ENCODE measurements at regions not wholly inside any gene's neighbourhood (a gene's known extent, or its start where the extent isn't known, plus 50 kb on each side); places are given as distances from the start of the nearest gene placed in this dataset.

DNA sequence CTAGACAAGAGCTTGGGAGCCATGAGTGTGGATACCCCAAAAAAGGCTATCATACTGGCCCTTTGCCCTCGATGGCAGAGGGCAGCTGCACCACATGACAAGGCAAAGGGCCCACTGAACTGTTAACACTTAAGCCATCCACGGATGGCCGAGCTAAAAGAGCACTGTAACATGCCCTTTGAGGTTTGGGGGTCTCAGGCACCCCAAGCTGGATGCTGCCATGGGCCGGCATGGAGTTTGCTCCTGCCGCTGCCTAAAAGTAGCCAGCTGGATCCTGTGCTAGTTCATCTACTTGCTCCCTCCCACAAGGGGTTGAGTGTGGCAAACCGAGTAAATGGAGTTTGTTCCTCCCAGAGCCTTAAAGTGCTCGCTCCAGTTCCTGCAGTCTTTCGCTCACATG, 383.2 kb upstream of the LRRC4C start:
- no peaks in the 10 kb centered on the region for H3K27me3 ChIP-seq (ENCODE audit: insufficient read depth, low read length)
- H3K4me1 ChIP-seq (ENCODE audit: insufficient read depth, low read length), result no peaks in the 10 kb centered on the region
- H3K36me3 ChIP-seq (ENCODE audit: insufficient read depth, low read length), result no peaks in the 10 kb centered on the region
- H3K4me3 ChIP-seq (ENCODE audit: low read length), result no peak overlapping the region
- no peak overlapping the region for H2AFZ ChIP-seq (ENCODE audit: low read depth, low read length)
- H3K9me3 ChIP-seq (ENCODE audit: low read length), result no peaks in the 10 kb centered on the region

GRCh38 chr11:41845066-41845465, 385.6 kb upstream of the LRRC4C start:
- no peak overlapping the region for H2AFZ ChIP-seq (ENCODE audit: low read depth, low read length)
- H3K9me3 ChIP-seq (ENCODE audit: low read length), result no peaks in the 10 kb centered on the region
- H3K4me1 ChIP-seq (ENCODE audit: insufficient read depth, low read length), result no peaks in the 10 kb centered on the region
- no peaks in the 10 kb centered on the region for H3K27me3 ChIP-seq (ENCODE audit: insufficient read depth, low read length)
- no peak overlapping the region for H3K4me3 ChIP-seq (ENCODE audit: low read length)
- no peaks in the 10 kb centered on the region for H3K36me3 ChIP-seq (ENCODE audit: insufficient read depth, low read length)

DNA sequence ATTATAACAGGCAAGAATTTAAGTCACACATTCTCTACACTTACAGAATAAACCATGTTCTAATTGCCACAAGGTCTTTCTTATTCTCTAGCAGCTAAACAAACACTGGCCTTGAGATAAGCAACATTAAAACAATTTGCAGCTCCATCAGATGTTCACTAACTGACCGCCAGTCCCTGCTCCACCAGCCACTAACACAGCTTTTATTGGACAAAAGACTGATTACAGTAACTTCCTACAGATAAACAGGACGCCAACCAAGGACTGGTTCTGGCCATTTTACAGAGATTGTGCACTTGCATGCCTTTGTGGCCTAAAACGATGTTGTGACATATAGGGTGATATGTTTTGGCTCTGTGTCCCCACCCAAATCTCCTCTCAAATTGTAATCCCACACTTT, 388.9 kb upstream of the LRRC4C start:
- no peaks in the 10 kb centered on the region for H3K36me3 ChIP-seq (ENCODE audit: insufficient read depth, low read length)
- no peaks in the 10 kb centered on the region for H3K27me3 ChIP-seq (ENCODE audit: insufficient read depth, low read length)
- H2AFZ ChIP-seq (ENCODE audit: low read depth, low read length), result no peak overlapping the region
- H3K9me3 ChIP-seq (ENCODE audit: low read length), result no peaks in the 10 kb centered on the region
- no peaks in the 10 kb centered on the region for H3K4me1 ChIP-seq (ENCODE audit: insufficient read depth, low read length)
- H3K4me3 ChIP-seq (ENCODE audit: low read length), result no peak overlapping the region

DNA sequence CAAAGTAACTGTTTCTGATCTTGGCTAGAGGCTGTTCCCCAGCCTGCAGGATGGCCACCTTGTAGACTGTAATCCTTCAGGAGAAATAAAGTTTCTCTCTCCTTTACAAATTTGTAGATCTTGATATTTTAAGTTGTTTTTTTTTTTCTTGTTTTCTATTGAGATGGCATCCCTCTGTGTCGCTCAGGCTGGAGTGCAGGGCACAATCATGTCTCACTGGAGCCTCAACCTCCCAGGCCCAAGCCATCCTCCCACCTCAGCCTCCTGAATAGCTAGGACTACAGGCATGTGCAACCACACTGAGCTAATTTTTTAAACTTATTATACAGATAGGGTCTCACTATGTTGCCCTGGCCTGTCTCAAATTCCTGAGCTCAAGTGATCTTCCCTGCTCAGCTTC, 389.8 kb upstream of the LRRC4C start:
- H3K4me1 ChIP-seq (ENCODE audit: insufficient read depth, low read length), result no peaks in the 10 kb centered on the region
- no peak overlapping the region for H3K4me3 ChIP-seq (ENCODE audit: low read length)
- H2AFZ ChIP-seq (ENCODE audit: low read depth, low read length), result no peak overlapping the region
- no peaks in the 10 kb centered on the region for H3K9me3 ChIP-seq (ENCODE audit: low read length)
- no peaks in the 10 kb centered on the region for H3K27me3 ChIP-seq (ENCODE audit: insufficient read depth, low read length)
- H3K36me3 ChIP-seq (ENCODE audit: insufficient read depth, low read length), result no peaks in the 10 kb centered on the region

GRCh38 chr11:41851743-41852142, 392.3 kb upstream of the LRRC4C start:
- Histone ChIP-seq H3K27me3 (ENCODE audit: insufficient read depth, low read length) (no peaks in the 10 kb centered on the region), H3K4me3 (ENCODE audit: low read length) (no peak overlapping the region), H3K9me3 (ENCODE audit: low read length) (no peaks in the 10 kb centered on the region), H3K36me3 (ENCODE audit: insufficient read depth, low read length) (no peaks in the 10 kb centered on the region), H2AFZ (ENCODE audit: low read depth, low read length) (no peak overlapping the region), H3K4me1 (ENCODE audit: insufficient read depth, low read length) (no peaks in the 10 kb centered on the region)

DNA sequence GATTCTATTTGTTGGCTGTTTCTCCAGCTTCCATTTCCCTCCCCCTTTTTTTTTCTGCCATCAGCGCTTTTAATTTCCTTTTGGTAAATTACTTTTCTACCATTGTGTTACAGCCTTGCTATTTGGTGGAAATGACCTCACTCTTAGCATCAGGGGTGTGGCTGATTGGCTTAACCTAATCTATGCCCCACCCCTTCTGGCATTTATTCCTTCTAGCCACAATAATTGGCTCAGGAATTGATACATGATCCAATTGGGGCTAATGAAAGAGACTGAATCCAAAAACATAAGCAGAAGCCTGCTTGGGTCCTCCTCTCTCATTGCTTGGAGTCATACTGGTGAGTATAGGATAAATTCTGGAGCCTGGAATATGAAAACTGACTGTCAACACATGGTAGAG, 402.4 kb upstream of the LRRC4C start:
- Histone ChIP-seq H3K4me1 (ENCODE audit: insufficient read depth, low read length) (no peaks in the 10 kb centered on the region), H3K36me3 (ENCODE audit: insufficient read depth, low read length) (no peaks in the 10 kb centered on the region), H3K4me3 (ENCODE audit: low read length) (no peak overlapping the region), H3K9me3 (ENCODE audit: low read length) (no peaks in the 10 kb centered on the region), H2AFZ (ENCODE audit: low read depth, low read length) (no peak overlapping the region), H3K27me3 (ENCODE audit: insufficient read depth, low read length) (no peaks in the 10 kb centered on the region)

DNA sequence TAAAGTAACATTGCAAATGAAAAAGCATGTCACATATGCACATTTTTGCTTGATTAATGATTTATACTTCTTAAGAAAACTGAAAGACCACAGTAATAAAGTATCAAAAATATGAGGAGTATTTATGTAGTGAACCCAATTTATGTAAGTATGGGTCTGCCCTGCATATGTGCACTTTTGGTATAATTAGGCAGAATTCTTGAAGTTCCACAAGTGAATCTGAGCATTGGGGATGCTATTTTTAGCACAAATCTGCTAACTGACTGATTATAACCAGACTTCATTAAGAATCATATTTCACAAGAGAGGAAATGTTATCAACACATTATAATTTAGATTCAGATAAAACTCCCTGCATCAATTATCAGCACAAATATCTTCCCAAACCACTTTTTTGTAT, 407.1 kb upstream of the LRRC4C start:
- Histone ChIP-seq H2AFZ (ENCODE audit: low read depth, low read length) (no peak overlapping the region), H3K4me3 (ENCODE audit: low read length) (no peak overlapping the region), H3K36me3 (ENCODE audit: insufficient read depth, low read length) (no peaks in the 10 kb centered on the region), H3K27me3 (ENCODE audit: insufficient read depth, low read length) (no peaks in the 10 kb centered on the region), H3K4me1 (ENCODE audit: insufficient read depth, low read length) (no peaks in the 10 kb centered on the region), H3K9me3 (ENCODE audit: low read length) (no peaks in the 10 kb centered on the region)

- Histone ChIP-seq H3K36me3 (ENCODE audit: insufficient read depth, low read length) (no peaks in the 10 kb centered on the region), H3K4me3 (ENCODE audit: low read length) (no peak overlapping the region), H2AFZ (ENCODE audit: low read depth, low read length) (no peak overlapping the region), H3K9me3 (ENCODE audit: low read length) (no peaks in the 10 kb centered on the region), H3K4me1 (ENCODE audit: insufficient read depth, low read length) (no peaks in the 10 kb centered on the region), H3K27me3 (ENCODE audit: insufficient read depth, low read length) (no peaks in the 10 kb centered on the region)
Observed at GRCh38 chr11:41868606-41869005, 409.2 kb upstream of the LRRC4C start.

- H3K4me1 ChIP-seq (ENCODE audit: insufficient read depth, low read length), result no peaks in the 10 kb centered on the region
- H3K4me3 ChIP-seq (ENCODE audit: low read length), result no peak overlapping the region
- no peaks in the 10 kb centered on the region for H3K27me3 ChIP-seq (ENCODE audit: insufficient read depth, low read length)
- no peaks in the 10 kb centered on the region for H3K36me3 ChIP-seq (ENCODE audit: insufficient read depth, low read length)
- H3K9me3 ChIP-seq (ENCODE audit: low read length), result no peaks in the 10 kb centered on the region
- H2AFZ ChIP-seq (ENCODE audit: low read depth, low read length), result no peak overlapping the region
Observed at GRCh38 chr11:41872426-41872825, 413.0 kb upstream of the LRRC4C start.

GRCh38 chr11:41872870-41873269, 413.4 kb upstream of the LRRC4C start:
- H3K9me3 ChIP-seq (ENCODE audit: low read length), result no peaks in the 10 kb centered on the region
- H3K4me1 ChIP-seq (ENCODE audit: insufficient read depth, low read length), result no peaks in the 10 kb centered on the region
- H3K4me3 ChIP-seq (ENCODE audit: low read length), result no peak overlapping the region
- no peaks in the 10 kb centered on the region for H3K27me3 ChIP-seq (ENCODE audit: insufficient read depth, low read length)
- H3K36me3 ChIP-seq (ENCODE audit: insufficient read depth, low read length), result no peaks in the 10 kb centered on the region
- H2AFZ ChIP-seq (ENCODE audit: low read depth, low read length), result no peak overlapping the region

DNA sequence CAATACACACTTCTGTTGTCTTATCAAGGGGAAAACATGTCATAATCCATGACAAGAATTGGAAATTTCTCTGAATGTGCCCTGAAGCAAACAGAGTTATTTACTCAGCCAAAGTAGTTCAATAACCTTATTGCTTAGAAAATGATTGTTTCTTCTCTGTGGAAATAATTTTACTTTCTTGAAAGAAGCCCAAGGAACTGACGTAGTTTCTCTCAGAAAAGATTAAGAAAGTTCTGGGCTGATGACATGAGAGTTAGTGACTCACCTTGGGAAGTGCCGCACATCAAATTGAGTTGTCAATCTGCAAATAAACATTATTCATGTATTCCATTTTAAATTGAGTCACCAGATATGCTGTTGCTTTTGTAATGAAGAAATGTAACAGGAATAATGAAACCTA, 418.6 kb upstream of the LRRC4C start:
- no peak overlapping the region for H3K4me3 ChIP-seq (ENCODE audit: low read length)

GRCh38 chr11:41879214-41879613, 419.8 kb upstream of the LRRC4C start:
- H3K9me3 ChIP-seq (ENCODE audit: low read length), result no peaks in the 10 kb centered on the region
- no peaks in the 10 kb centered on the region for H3K4me1 ChIP-seq (ENCODE audit: insufficient read depth, low read length)
- no peak overlapping the region for H3K4me3 ChIP-seq (ENCODE audit: low read length)
- no peaks in the 10 kb centered on the region for H3K36me3 ChIP-seq (ENCODE audit: insufficient read depth, low read length)
- no peak overlapping the region for H2AFZ ChIP-seq (ENCODE audit: low read depth, low read length)
- no peaks in the 10 kb centered on the region for H3K27me3 ChIP-seq (ENCODE audit: insufficient read depth, low read length)

More for the DNA sequence above, 418.6 kb upstream of the LRRC4C start:
- H3K27me3 ChIP-seq (ENCODE audit: insufficient read depth, low read length), result no peaks in the 10 kb centered on the region
- no peaks in the 10 kb centered on the region for H3K36me3 ChIP-seq (ENCODE audit: insufficient read depth, low read length)
- H3K9me3 ChIP-seq (ENCODE audit: low read length), result no peaks in the 10 kb centered on the region
- no peak overlapping the region for H2AFZ ChIP-seq (ENCODE audit: low read depth, low read length)
- H3K4me1 ChIP-seq (ENCODE audit: insufficient read depth, low read length), result no peaks in the 10 kb centered on the region

DNA sequence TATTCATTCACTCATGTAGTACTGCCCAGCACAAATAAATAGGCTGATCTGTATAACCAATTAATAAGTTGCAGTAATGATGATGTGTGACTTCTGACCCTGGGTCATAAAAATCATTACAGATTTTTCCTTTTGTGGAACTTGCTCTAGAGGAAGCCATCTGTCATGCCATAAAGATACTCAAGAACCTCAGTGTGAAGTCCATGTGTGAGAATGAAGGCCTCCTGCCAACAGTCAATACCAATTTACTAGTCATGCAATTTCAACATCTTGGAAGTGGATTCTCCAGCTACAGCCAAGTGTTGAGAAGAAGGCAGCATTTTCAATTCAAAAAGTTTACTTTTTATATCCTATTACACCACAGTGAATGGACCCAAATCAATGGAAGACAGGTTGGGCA, 435.6 kb upstream of the LRRC4C start:
- H3K36me3 ChIP-seq (ENCODE audit: insufficient read depth, low read length), result no peaks in the 10 kb centered on the region
- no peaks in the 10 kb centered on the region for H3K4me1 ChIP-seq (ENCODE audit: insufficient read depth, low read length)
- H3K27me3 ChIP-seq (ENCODE audit: insufficient read depth, low read length), result no peaks in the 10 kb centered on the region
- no peaks in the 10 kb centered on the region for H3K9me3 ChIP-seq (ENCODE audit: low read length)
- H2AFZ ChIP-seq (ENCODE audit: low read depth, low read length), result no peak overlapping the region
- no peak overlapping the region for H3K4me3 ChIP-seq (ENCODE audit: low read length)

- Histone ChIP-seq H3K27me3 (ENCODE audit: insufficient read depth, low read length) (no peaks in the 10 kb centered on the region), H3K4me3 (ENCODE audit: low read length) (no peak overlapping the region), H3K9me3 (ENCODE audit: low read length) (no peaks in the 10 kb centered on the region), H3K4me1 (ENCODE audit: insufficient read depth, low read length) (no peaks in the 10 kb centered on the region), H2AFZ (ENCODE audit: low read depth, low read length) (no peak overlapping the region), H3K36me3 (ENCODE audit: insufficient read depth, low read length) (no peaks in the 10 kb centered on the region)
Observed at GRCh38 chr11:41897991-41898390, 438.5 kb upstream of the LRRC4C start.
